ENCODE measurements at regions not wholly inside any gene's neighbourhood (a gene's known extent, or its start where the extent isn't known, plus 50 kb on each side); places are given as distances from the start of the nearest gene placed in this dataset.

GRCh38 chr6:130674604-130675003 lies 152.6 kb upstream of the SMLR1 start:
- H3K36me3 Mint-ChIP-seq (ENCODE audit: low read depth) = no peaks in the 10 kb centered on the region
- Histone ChIP-seq H3K27ac (ENCODE audit: low read depth, low read length) (no peak overlapping the region), H3K4me1 (ENCODE audit: control insufficient read depth, insufficient read depth, low read length) (no peaks in the 10 kb centered on the region), H3K9me3 (ENCODE audit: control insufficient read depth, low read length) (no peaks in the 10 kb centered on the region), H3K4me3 (ENCODE audit: low read length) (no peak overlapping the region), H3K9ac (ENCODE audit: extremely low read depth, low read length, poor library complexity, severe bottlenecking) (no peak overlapping the region), H3K36me3 (ENCODE audit: control insufficient read depth, insufficient read depth, low read length) (no peaks in the 10 kb centered on the region), H3K27me3 (ENCODE audit: control insufficient read depth, insufficient read depth, low read length, poor library complexity, severe bottlenecking) (no peaks in the 10 kb centered on the region)
- no peaks in the 10 kb centered on the region for H3K27me3 Mint-ChIP-seq (ENCODE audit: insufficient read depth)
- no peak overlapping the region for H3K27ac Mint-ChIP-seq
- no peak for TF ChIP-seq CTCF (conservative IDR thresholded peaks at IDR 0.05)
- no peak overlapping the region for H3K4me3 Mint-ChIP-seq
- DNase-seq = no peak
- no peaks in the 10 kb centered on the region for H3K9me3 Mint-ChIP-seq
- H3K4me1 Mint-ChIP-seq = no peaks in the 10 kb centered on the region

GRCh38 chr6:130675072-130675471 lies 152.1 kb upstream of the SMLR1 start:
- no peaks in the 10 kb centered on the region for H3K36me3 Mint-ChIP-seq (ENCODE audit: low read depth)
- H3K4me3 Mint-ChIP-seq = no peak overlapping the region
- Histone ChIP-seq H3K4me3 (ENCODE audit: low read length) (no peak overlapping the region), H3K27me3 (ENCODE audit: control insufficient read depth, insufficient read depth, low read length, poor library complexity, severe bottlenecking) (no peaks in the 10 kb centered on the region), H3K9me3 (ENCODE audit: control insufficient read depth, low read length) (no peaks in the 10 kb centered on the region), H3K36me3 (ENCODE audit: control insufficient read depth, insufficient read depth, low read length) (no peaks in the 10 kb centered on the region), H3K9ac (ENCODE audit: extremely low read depth, low read length, poor library complexity, severe bottlenecking) (no peak overlapping the region), H3K27ac (ENCODE audit: low read depth, low read length) (no peak overlapping the region), H3K4me1 (ENCODE audit: control insufficient read depth, insufficient read depth, low read length) (no peaks in the 10 kb centered on the region)
- WGBS, 2 experiments (ENCODE audit: insufficient coverage in 1 of 2, insufficient read length in 1 of 2) = 93 to 94% methylated on average over 3 of the region's 3 CpGs
- no peak overlapping the region for H3K27ac Mint-ChIP-seq
- no peaks in the 10 kb centered on the region for H3K27me3 Mint-ChIP-seq (ENCODE audit: insufficient read depth)
- no peaks in the 10 kb centered on the region for H3K4me1 Mint-ChIP-seq
- no peaks in the 10 kb centered on the region for H3K9me3 Mint-ChIP-seq
- TF ChIP-seq CTCF (conservative IDR thresholded peaks at IDR 0.05) = no peak
- no peak for DNase-seq

- H3K4me3 ChIP-seq (ENCODE audit: low read length) = no peak overlapping the region
- WGBS, 2 experiments (ENCODE audit: insufficient coverage in 1 of 2, insufficient read length in 1 of 2) = 89% methylated on average over 1 of the region's 1 CpG; no CpG with 5 or more reads in 1 of the 2 experiments
- no peaks in the 10 kb centered on the region for H3K9me3 ChIP-seq (ENCODE audit: control insufficient read depth, low read length)
- H3K27me3 Mint-ChIP-seq (ENCODE audit: insufficient read depth) = no peaks in the 10 kb centered on the region
- H3K27ac Mint-ChIP-seq = no peak overlapping the region
- no peaks in the 10 kb centered on the region for H3K4me1 ChIP-seq (ENCODE audit: control insufficient read depth, insufficient read depth, low read length)
- H3K27me3 ChIP-seq (ENCODE audit: control insufficient read depth, insufficient read depth, low read length, poor library complexity, severe bottlenecking) = no peaks in the 10 kb centered on the region
- no peaks in the 10 kb centered on the region for H3K36me3 Mint-ChIP-seq (ENCODE audit: low read depth)
- peak; percentile 50 for TF ChIP-seq CTCF (conservative IDR thresholded peaks at IDR 0.05)
- H3K27ac ChIP-seq (ENCODE audit: low read depth, low read length) = no peak overlapping the region
- no peak overlapping the region for H3K4me3 Mint-ChIP-seq
- H3K9ac ChIP-seq (ENCODE audit: extremely low read depth, low read length, poor library complexity, severe bottlenecking) = no peak overlapping the region
- no peaks in the 10 kb centered on the region for H3K4me1 Mint-ChIP-seq
- H3K36me3 ChIP-seq (ENCODE audit: control insufficient read depth, insufficient read depth, low read length) = no peaks in the 10 kb centered on the region
- H3K9me3 Mint-ChIP-seq = no peaks in the 10 kb centered on the region
- DNase-seq = peak; percentile 63
Observed at GRCh38 chr6:130676077-130676772, 151.0 kb upstream of the SMLR1 start.
